Endothelial cell of umbilical vein (primary cell): ENCODE measurements at regions not wholly inside any gene's neighbourhood (a gene's known extent, or its start where the extent isn't known, plus 50 kb on each side); places are given as distances from the start of the nearest gene placed in this dataset.

Source experiments
- BruUV-seq: library from RNA; stranded (reverse); fragments of 400-500 nt; replicated peaks from 2 replicates; lab custom pipeline; 2021; lab: Mats Ljungman, UMichigan
- CTCF ChIA-PET: fragments of 300-600, 350-600 bp; sonication (Branson Sonifier 250); formaldehyde crosslinking; loops from one replicate; lab custom pipeline; 2021; ENCODE audit warnings: antibody characterized with exemption, inconsistent platforms; lab: Charles Lee
- POLR2A ChIA-PET: fragments of 300-600, 350-600 bp; sonication (Branson Sonifier 250); formaldehyde crosslinking; loops from one replicate; lab custom pipeline; 2021; ENCODE audit warnings: antibody characterized with exemption, inconsistent platforms; lab: Charles Lee
- DNase-seq: peaks from one replicate; pipeline ENCODE4 v3.0.0-alpha.2; 2011; ENCODE audit warnings: low read depth, low spot score
- FAIRE-seq: peaks from 2 replicates; lab custom pipeline; 2011; peaks lifted over from hg19 to GRCh38; lab: Jason Lieb, UNC
- H2AFZ ChIP-seq: 2 replicates; pipeline ENCODE4 v1.6.0; 2012; ENCODE audit warnings: low read depth, low read length, control low read depth, inconsistent platforms
- H3K27ac ChIP-seq: 2 replicates; pipeline ENCODE4 v1.5.1; 2011; ENCODE audit warnings: low read depth, mild to moderate bottlenecking, control low read depth, low read length, moderate library complexity; ENCODE audit not compliant: insufficient read depth
- H3K27me3 ChIP-seq, 2 experiments: 2 replicates each; pipeline versions ENCODE4 v1.6.0 to v1.6.1; 2011; ENCODE audit warnings: low read length in 2 of 2, mixed read lengths in 1 of 2; ENCODE audit not compliant: control insufficient read depth in 2 of 2, insufficient read depth in 2 of 2
- H3K36me3 ChIP-seq, 2 experiments: 2 replicates in 1 of 2; 3 replicates in 1 of 2; pipeline ENCODE4 v1.5.1; 2011; ENCODE audit warnings: low read length in 2 of 2, mild to moderate bottlenecking in 1 of 2, moderate library complexity in 1 of 2; ENCODE audit not compliant: control insufficient read depth in 2 of 2, insufficient read depth in 2 of 2; ENCODE audit errors: extremely low read depth in 1 of 2
- H3K4me1 ChIP-seq: 3 replicates; pipeline ENCODE4 v1.5.1; 2011; ENCODE audit warnings: mild to moderate bottlenecking, low read length; ENCODE audit not compliant: control insufficient read depth, insufficient read depth; ENCODE audit errors: extremely low read depth
- H3K4me2 ChIP-seq: 2 replicates; pipeline ENCODE4 v1.6.1; 2011; ENCODE audit warnings: low read length, control low read depth, mixed read lengths; ENCODE audit not compliant: insufficient read depth
- H3K4me3 ChIP-seq, 3 experiments: fragments of 200-600 bp in 1 of 3; sonication (generic), shearing (Covaris generic) in 1 of 3; replicated peaks in 1 of 3; 2 replicates each; pipeline ENCODE4 v1.5.1; 2011 to 2016; ENCODE audit warnings: control low read depth in 3 of 3, low read length in 3 of 3, mild to moderate bottlenecking in 2 of 3, inconsistent platforms in 1 of 3, low read depth in 1 of 3, moderate library complexity in 1 of 3; ENCODE audit not compliant: insufficient read depth in 1 of 3
- H3K79me2 ChIP-seq: 2 replicates; pipeline ENCODE4 v1.6.0; 2012; ENCODE audit warnings: low read length, inconsistent platforms; ENCODE audit not compliant: control insufficient read depth, insufficient read depth
- H3K9ac ChIP-seq: replicated peaks from 2 replicates; pipeline ENCODE3; 2011; ENCODE audit warnings: low read length, control low read depth; ENCODE audit not compliant: insufficient read depth; ENCODE audit errors: extremely low read depth
- H3K9me1 ChIP-seq: replicated peaks from 3 replicates; pipeline ENCODE4 v1.6.0; 2011; ENCODE audit warnings: mild to moderate bottlenecking, low read length; ENCODE audit not compliant: control insufficient read depth, insufficient read depth; ENCODE audit errors: extremely low read depth
- H3K9me3 ChIP-seq: replicated peaks from 2 replicates; pipeline ENCODE4 v1.5.1; 2012; ENCODE audit warnings: low read length, inconsistent platforms; ENCODE audit not compliant: control insufficient read depth, insufficient read depth
- H4K20me1 ChIP-seq: replicated peaks from 2 replicates; pipeline ENCODE3; 2011; ENCODE audit warnings: mild to moderate bottlenecking, low read length; ENCODE audit not compliant: control insufficient read depth, insufficient read depth; ENCODE audit errors: extremely low read depth
- EZH2 ChIP-seq: IDR thresholded peaks from 2 replicates; pipeline ENCODE4 v1.6.1; 2012; ENCODE audit warnings: borderline replicate concordance, low read depth, mild to moderate bottlenecking, moderate library complexity, low read length, inconsistent platforms; ENCODE audit not compliant: severe bottlenecking
- GATA2 ChIP-seq: IDR thresholded peaks from 2 replicates; pipeline ENCODE4 v1.7.0; 2011; ENCODE audit warnings: low read depth, mild to moderate bottlenecking, moderate library complexity, mixed read lengths, low read length; ENCODE audit not compliant: insufficient read length, insufficient read depth
- JUN ChIP-seq: IDR thresholded peaks from 2 replicates; pipeline ENCODE4 v1.6.1; 2011; ENCODE audit warnings: borderline replicate concordance, low read depth; ENCODE audit not compliant: insufficient read length, insufficient read depth
- dilution Hi-C: fragments of 300-500 bp; cut with MboI; formaldehyde crosslinking; loops from one replicate; pipeline ENCODE4 v1.15.0; 2019; ENCODE audit warnings: low sequenced_read_pairs; ENCODE audit not compliant: extremely low pct_ligation_motif_present
- intact Hi-C: fragments of 100-400 bp; cut with micrococcal nuclease; formaldehyde crosslinking; loops from one replicate; pipeline ENCODE4 v1.10.0; 2022
- TF ChIP-seq, protein P1 (sequence below): IDR thresholded peaks from 2 replicates; pipeline ENCODE4 v1.6.1; 2011; ENCODE audit not compliant: insufficient read depth, insufficient read length
- TF ChIP-seq, protein P2 (sequence below), 2 donors: IDR thresholded peaks; 1 replicate in 1 of 2; 2 replicates in 1 of 2; pipeline ENCODE4 v1.5.1; 2011; ENCODE audit warnings: low read length in 2 of 2, mild to moderate bottlenecking in 2 of 2, moderate library complexity in 2 of 2, control low read depth in 1 of 2, inconsistent platforms in 1 of 2, low read depth in 1 of 2; ENCODE audit not compliant: insufficient read depth in 1 of 2; ENCODE audit errors: extremely low read depth in 1 of 2

GRCh38 chr4:11685481-11685880 is 256.8 kb upstream of the HS3ST1 start:
- no peaks in the 10 kb centered on the region for H3K9me1 ChIP-seq
- H3K4me2 ChIP-seq, result no peak overlapping the region
- no peak for FAIRE-seq
- no peaks in the 10 kb centered on the region for H3K79me2 ChIP-seq
- DNase-seq, result no peak
- POLR2A ChIA-PET, result no interaction called here
- intact Hi-C loops, result no loop called here
- H3K9ac ChIP-seq, result no peak overlapping the region
- no peak overlapping the region for H3K4me3 ChIP-seq
- no peaks in the 10 kb centered on the region for H3K9me3 ChIP-seq
- no peak overlapping the region for H3K27ac ChIP-seq
- BruUV-seq, result no TSS peak
- H2AFZ ChIP-seq, result no peak overlapping the region
- no peaks in the 10 kb centered on the region for H3K36me3 ChIP-seq
- no peak for TF ChIP-seq EZH2
- TF ChIP-seq, protein P1, sequence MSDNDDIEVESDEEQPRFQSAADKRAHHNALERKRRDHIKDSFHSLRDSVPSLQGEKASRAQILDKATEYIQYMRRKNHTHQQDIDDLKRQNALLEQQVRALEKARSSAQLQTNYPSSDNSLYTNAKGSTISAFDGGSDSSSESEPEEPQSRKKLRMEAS, result no peak
- TF ChIP-seq, protein P2, sequence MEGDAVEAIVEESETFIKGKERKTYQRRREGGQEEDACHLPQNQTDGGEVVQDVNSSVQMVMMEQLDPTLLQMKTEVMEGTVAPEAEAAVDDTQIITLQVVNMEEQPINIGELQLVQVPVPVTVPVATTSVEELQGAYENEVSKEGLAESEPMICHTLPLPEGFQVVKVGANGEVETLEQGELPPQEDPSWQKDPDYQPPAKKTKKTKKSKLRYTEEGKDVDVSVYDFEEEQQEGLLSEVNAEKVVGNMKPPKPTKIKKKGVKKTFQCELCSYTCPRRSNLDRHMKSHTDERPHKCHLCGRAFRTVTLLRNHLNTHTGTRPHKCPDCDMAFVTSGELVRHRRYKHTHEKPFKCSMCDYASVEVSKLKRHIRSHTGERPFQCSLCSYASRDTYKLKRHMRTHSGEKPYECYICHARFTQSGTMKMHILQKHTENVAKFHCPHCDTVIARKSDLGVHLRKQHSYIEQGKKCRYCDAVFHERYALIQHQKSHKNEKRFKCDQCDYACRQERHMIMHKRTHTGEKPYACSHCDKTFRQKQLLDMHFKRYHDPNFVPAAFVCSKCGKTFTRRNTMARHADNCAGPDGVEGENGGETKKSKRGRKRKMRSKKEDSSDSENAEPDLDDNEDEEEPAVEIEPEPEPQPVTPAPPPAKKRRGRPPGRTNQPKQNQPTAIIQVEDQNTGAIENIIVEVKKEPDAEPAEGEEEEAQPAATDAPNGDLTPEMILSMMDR (IDR thresholded peaks at IDR 0.05; ENCODE audit: extremely low read depth in 1 of 2, insufficient read depth in 1 of 2, low read depth in 1 of 2, low read length in 2 of 2), result no peak
- no peak for TF ChIP-seq JUN
- TF ChIP-seq GATA2, result no peak
- dilution Hi-C loops, result no loop called here
- CTCF ChIA-PET, result interaction anchor here (0.5 to 1.6 kb wide), 2 partner anchors 15 to 59 kb away, joined by 3 to 4 read pairs; no protein-coding TSS in a partner anchor
- no peaks in the 10 kb centered on the region for H3K27me3 ChIP-seq
- H3K4me1 ChIP-seq, result peaks cover 5% of the 10 kb centered on the region
- no peaks in the 10 kb centered on the region for H4K20me1 ChIP-seq
